Keratinocyte (primary cell): ENCODE measurements at regions not wholly inside any gene's neighbourhood (a gene's known extent, or its start where the extent isn't known, plus 50 kb on each side); places are given as distances from the start of the nearest gene placed in this dataset.

Experiments used
- DNase-seq: peaks from one replicate; pipeline ENCODE4 v3.0.0-alpha.2; 2011; ENCODE audit warnings: low read depth, missing footprints, low spot score
- FAIRE-seq: peaks from 2 replicates; lab custom pipeline; 2011; peaks lifted over from hg19 to GRCh38; lab: Jason Lieb, UNC
- H2AFZ ChIP-seq: 2 replicates; pipeline ENCODE4 v1.6.0; 2012; ENCODE audit warnings: low read length, control low read depth, inconsistent platforms; ENCODE audit not compliant: control insufficient read depth
- H3K27ac ChIP-seq: 2 replicates; pipeline ENCODE4 v1.5.1; 2011; ENCODE audit warnings: low read length; ENCODE audit not compliant: control insufficient read depth, insufficient read depth
- H3K27me3 ChIP-seq: 3 replicates; pipeline ENCODE4 v1.6.0; 2011; ENCODE audit warnings: low read length; ENCODE audit not compliant: control insufficient read depth, insufficient read depth; ENCODE audit errors: extremely low read depth
- H3K36me3 ChIP-seq, 2 experiments: 2 replicates in 1 of 2; 3 replicates in 1 of 2; pipeline ENCODE4 v1.5.1; 2011; ENCODE audit warnings: low read length in 2 of 2, mild to moderate bottlenecking in 1 of 2; ENCODE audit not compliant: control insufficient read depth in 2 of 2, insufficient read depth in 2 of 2; ENCODE audit errors: extremely low read depth in 1 of 2
- H3K4me1 ChIP-seq: 3 replicates; pipeline ENCODE4 v1.5.1; 2011; ENCODE audit warnings: low read length; ENCODE audit not compliant: control insufficient read depth, insufficient read depth; ENCODE audit errors: extremely low read depth
- H3K4me2 ChIP-seq: 3 replicates; pipeline ENCODE4 v1.6.0; 2011; ENCODE audit warnings: low read depth, low read length; ENCODE audit not compliant: control insufficient read depth, insufficient read depth; ENCODE audit errors: extremely low read depth
- H3K4me3 ChIP-seq, 3 experiments: fragments of 200-600 bp in 1 of 3; sonication (generic) in 1 of 3; 2 replicates in 2 of 3; 3 replicates in 1 of 3; pipeline ENCODE4 v1.5.1; 2011 to 2016; ENCODE audit warnings: low read length in 3 of 3, mild to moderate bottlenecking in 3 of 3, control low read depth in 2 of 3, inconsistent platforms in 1 of 3, low read depth in 1 of 3, mixed read lengths in 1 of 3, mixed run types in 1 of 3, moderate library complexity in 1 of 3; ENCODE audit not compliant: control insufficient read depth in 2 of 3, insufficient read depth in 2 of 3; ENCODE audit errors: extremely low read depth in 1 of 3
- H3K79me2 ChIP-seq: 2 replicates; pipeline ENCODE4 v1.6.0; 2012; ENCODE audit warnings: low read length; ENCODE audit not compliant: control insufficient read depth, insufficient read depth
- H3K9ac ChIP-seq: 3 replicates; pipeline ENCODE4 v1.6.0; 2011; ENCODE audit warnings: low read length; ENCODE audit not compliant: control insufficient read depth, insufficient read depth; ENCODE audit errors: extremely low read depth
- H3K9me1 ChIP-seq: 3 replicates; pipeline ENCODE4 v1.6.0; 2011; ENCODE audit warnings: low read length; ENCODE audit not compliant: control insufficient read depth, insufficient read depth; ENCODE audit errors: extremely low read depth
- H3K9me3 ChIP-seq: 2 replicates; pipeline ENCODE4 v1.5.1; 2012; ENCODE audit warnings: low read depth, low read length; ENCODE audit not compliant: control insufficient read depth
- H4K20me1 ChIP-seq: 3 replicates; pipeline ENCODE4 v1.6.0; 2011; ENCODE audit warnings: low read length; ENCODE audit not compliant: control insufficient read depth, insufficient read depth; ENCODE audit errors: extremely low read depth
- CTCF ChIP-seq, 3 experiments: IDR thresholded peaks in 1 of 3; conservative IDR thresholded peaks in 1 of 3; optimal IDR thresholded peaks in 1 of 3; 2 replicates in 2 of 3; 3 replicates in 1 of 3; pipeline versions ENCODE3 to v1.5.1; 2011; ENCODE audit warnings: low read length in 3 of 3, mild to moderate bottlenecking in 3 of 3, moderate library complexity in 2 of 3, control low read depth in 1 of 3, inconsistent platforms in 1 of 3; ENCODE audit not compliant: insufficient read depth in 2 of 3; ENCODE audit errors: extremely low read depth in 1 of 3
- EZH2 ChIP-seq: IDR thresholded peaks from one replicate; pipeline ENCODE4 v1.6.1; 2012; ENCODE audit warnings: inconsistent platforms, mild to moderate bottlenecking, low read length, moderate library complexity
- dilution Hi-C: fragments of 300-500 bp; cut with MboI; formaldehyde crosslinking; loops from one replicate; pipeline ENCODE4 v1.7.0; 2020; ENCODE audit warnings: low sequenced_read_pairs; ENCODE audit not compliant: extremely low pct_ligation_motif_present

DNA sequence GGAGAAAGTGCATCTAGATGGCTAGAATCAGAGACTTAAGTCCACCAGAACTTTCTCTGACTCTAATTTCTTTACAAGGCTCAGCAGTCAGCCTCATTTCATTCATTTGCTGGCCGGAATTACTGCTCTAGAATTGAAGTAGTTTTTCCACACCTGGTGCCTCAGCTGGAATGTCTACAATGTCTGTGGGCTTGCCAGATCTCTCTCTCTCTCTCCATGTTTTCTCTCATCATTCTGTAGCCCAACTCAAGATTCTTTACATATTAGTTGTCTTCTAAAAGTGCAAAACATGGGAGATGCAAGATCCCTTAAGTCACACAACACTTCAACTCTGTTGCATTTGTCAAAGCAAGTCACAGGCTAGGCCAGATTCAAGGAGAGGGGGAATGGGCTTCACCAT lies 103.9 kb upstream of the TAF11L2 start:
- no peaks in the 10 kb centered on the region for H3K27me3 ChIP-seq
- no peak for DNase-seq
- H3K4me3 ChIP-seq, result no peak overlapping the region
- H2AFZ ChIP-seq, result no peak overlapping the region
- H3K9me1 ChIP-seq, result no peaks in the 10 kb centered on the region
- H3K79me2 ChIP-seq, result no peaks in the 10 kb centered on the region
- H3K27ac ChIP-seq, result no peak overlapping the region
- H4K20me1 ChIP-seq, result no peaks in the 10 kb centered on the region
- H3K9me3 ChIP-seq, result no peaks in the 10 kb centered on the region
- no peak for FAIRE-seq
- no peak for TF ChIP-seq CTCF (optimal IDR thresholded peaks at IDR 0.05 in 1 of 3, IDR thresholded peaks at IDR 0.05 in 1 of 3, conservative IDR thresholded peaks at IDR 0.05 in 1 of 3; ENCODE audit: extremely low read depth in 1 of 3, insufficient read depth in 2 of 3, low read length in 3 of 3)
- TF ChIP-seq EZH2, result no peak
- H3K4me2 ChIP-seq, result no peak overlapping the region
- H3K9ac ChIP-seq, result no peak overlapping the region
- peaks cover 13% of the 10 kb centered on the region for H3K4me1 ChIP-seq
- dilution Hi-C loops, result no loop called here
- H3K36me3 ChIP-seq, result no peaks in the 10 kb centered on the region

DNA sequence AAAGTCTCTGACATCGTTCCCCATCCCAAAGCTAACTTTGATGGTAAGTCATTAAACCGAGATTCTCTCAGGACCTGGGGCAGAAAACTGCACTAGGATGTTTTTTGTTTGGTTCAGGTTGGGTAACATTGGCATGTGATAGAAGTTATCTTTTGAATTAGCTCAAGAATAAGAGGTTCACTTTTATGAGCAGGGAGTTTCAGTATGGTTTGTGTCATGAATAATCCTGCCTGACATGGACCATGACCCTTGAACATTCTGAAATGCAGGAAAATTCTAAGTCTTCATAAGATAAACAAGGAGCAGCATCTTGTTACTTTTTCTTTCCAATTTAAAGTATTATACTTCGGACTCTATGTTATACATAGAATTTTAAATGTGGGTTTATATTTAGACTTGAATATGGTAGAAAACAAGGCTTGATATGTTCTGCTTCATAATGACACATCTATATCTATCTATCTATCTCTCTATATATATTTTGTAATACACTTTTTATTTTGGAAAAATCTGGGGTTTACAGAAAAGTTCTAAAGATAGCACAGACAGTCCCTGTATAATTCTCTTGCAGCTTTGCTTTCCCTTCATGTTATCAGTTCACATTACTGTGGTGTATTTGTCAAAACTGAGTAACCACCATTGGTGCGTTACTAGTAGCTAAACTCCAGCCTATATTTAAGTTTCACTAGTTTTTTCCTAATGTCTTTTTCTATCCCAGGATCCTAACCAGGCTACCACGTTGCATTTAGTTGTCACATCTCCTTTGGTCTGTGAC lies 102.7 kb upstream of the TAF11L2 start:
- H3K9ac ChIP-seq, result no peak overlapping the region
- no peak overlapping the region for H3K27ac ChIP-seq
- no peak overlapping the region for H3K4me2 ChIP-seq
- no peaks in the 10 kb centered on the region for H3K27me3 ChIP-seq
- H3K36me3 ChIP-seq, result no peaks in the 10 kb centered on the region
- DNase-seq, result no peak
- no peak overlapping the region for H2AFZ ChIP-seq
- no peaks in the 10 kb centered on the region for H3K79me2 ChIP-seq
- no peak for FAIRE-seq
- H3K4me1 ChIP-seq, result peaks cover 16% of the 10 kb centered on the region
- no peaks in the 10 kb centered on the region for H3K9me3 ChIP-seq
- H4K20me1 ChIP-seq, result no peaks in the 10 kb centered on the region
- no peak for TF ChIP-seq CTCF (optimal IDR thresholded peaks at IDR 0.05 in 1 of 3, IDR thresholded peaks at IDR 0.05 in 1 of 3, conservative IDR thresholded peaks at IDR 0.05 in 1 of 3; ENCODE audit: extremely low read depth in 1 of 3, insufficient read depth in 2 of 3, low read length in 3 of 3)
- no peak for TF ChIP-seq EZH2
- H3K9me1 ChIP-seq, result no peaks in the 10 kb centered on the region
- H3K4me3 ChIP-seq, result no peak overlapping the region
- dilution Hi-C loops, result no loop called here
